SK-N-SH (cell line): ENCODE measurements at regions not wholly inside any gene's neighbourhood (a gene's known extent, or its start where the extent isn't known, plus 50 kb on each side); places are given as distances from the start of the nearest gene placed in this dataset.

Experiments
- CTCF ChIP-seq: fragments of 200-600 bp; sonication (generic); IDR thresholded peaks from 2 replicates; pipeline ENCODE4 v1.6.1; 2017; ENCODE audit warnings: antibody characterized with exemption, mild to moderate bottlenecking, moderate library complexity
- MAX ChIP-seq: IDR thresholded peaks from 2 replicates; pipeline ENCODE4 v1.4.0; 2012; ENCODE audit warnings: low read depth

GRCh38 chr3:105278688-105279087 lies 88.0 kb upstream of the ALCAM start:
- TF ChIP-seq CTCF: no peak
- no peak for TF ChIP-seq MAX
